Upper lobe of left lung (tissue), 4 donors: ENCODE measurements at regions not wholly inside any gene's neighbourhood (a gene's known extent, or its start where the extent isn't known, plus 50 kb on each side); places are given as distances from the start of the nearest gene placed in this dataset.

Experiments used
- POLR2A ChIP-seq, 4 donors: fragments of 450-650 bp; IDR thresholded peaks; one replicate each; pipeline ENCODE4 v1.5.1; 2016 to 2017; ENCODE audit warnings: antibody characterized with exemption in 4 of 4, mild to moderate bottlenecking in 2 of 4
- POLR2AphosphoS5 ChIP-seq, 2 donors: sonication (generic); formaldehyde crosslinking; IDR thresholded peaks; one replicate each; pipeline ENCODE4 v1.5.1; 2017; ENCODE audit warnings: antibody characterized with exemption in 2 of 2
- TF ChIP-seq, protein P1 (sequence below), 6 experiments: fragments of 450-650 bp in 4 of 6; fragments of 200-600 bp in 2 of 6; sonication (generic) in 2 of 6; IDR thresholded peaks; one replicate each; pipeline ENCODE4 v1.5.1; 2016 to 2019; ENCODE audit warnings: antibody characterized with exemption in 6 of 6

DNA sequence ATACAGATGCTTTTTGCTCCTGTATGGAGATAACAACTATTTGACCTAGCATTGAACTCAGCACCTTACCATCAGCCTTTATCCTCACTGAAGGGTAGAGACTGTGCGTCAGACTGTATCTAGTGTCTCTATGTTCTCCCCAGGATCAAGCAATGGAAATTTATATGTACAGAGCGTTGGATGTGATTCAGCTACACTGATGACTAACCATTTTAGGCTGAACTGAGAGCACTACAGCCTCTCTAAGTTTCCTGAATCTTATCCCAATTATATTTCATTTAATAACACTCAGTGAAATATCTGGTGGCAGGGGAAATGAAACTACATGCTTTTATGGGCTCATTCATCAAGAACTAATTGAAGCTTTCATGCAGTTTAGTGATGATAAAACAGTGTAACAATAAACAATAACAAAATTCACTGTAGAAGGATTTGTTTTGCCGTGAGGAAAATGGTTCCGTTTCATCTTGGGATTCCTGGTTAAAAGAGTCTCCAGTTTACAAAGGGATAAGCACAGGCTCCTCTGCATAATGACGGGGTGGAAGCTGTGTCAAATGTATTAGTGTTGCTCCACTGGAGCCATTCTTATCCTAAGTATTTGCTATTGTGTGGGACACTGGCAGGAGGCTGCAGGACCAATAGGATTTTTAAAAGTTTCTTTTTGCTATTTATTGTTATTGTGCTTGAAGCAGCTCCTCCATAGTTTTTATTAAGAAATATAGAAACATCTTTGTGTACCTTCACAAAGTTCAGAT lies 567.6 kb upstream of the MMS22L start:
- TF ChIP-seq, protein P1, sequence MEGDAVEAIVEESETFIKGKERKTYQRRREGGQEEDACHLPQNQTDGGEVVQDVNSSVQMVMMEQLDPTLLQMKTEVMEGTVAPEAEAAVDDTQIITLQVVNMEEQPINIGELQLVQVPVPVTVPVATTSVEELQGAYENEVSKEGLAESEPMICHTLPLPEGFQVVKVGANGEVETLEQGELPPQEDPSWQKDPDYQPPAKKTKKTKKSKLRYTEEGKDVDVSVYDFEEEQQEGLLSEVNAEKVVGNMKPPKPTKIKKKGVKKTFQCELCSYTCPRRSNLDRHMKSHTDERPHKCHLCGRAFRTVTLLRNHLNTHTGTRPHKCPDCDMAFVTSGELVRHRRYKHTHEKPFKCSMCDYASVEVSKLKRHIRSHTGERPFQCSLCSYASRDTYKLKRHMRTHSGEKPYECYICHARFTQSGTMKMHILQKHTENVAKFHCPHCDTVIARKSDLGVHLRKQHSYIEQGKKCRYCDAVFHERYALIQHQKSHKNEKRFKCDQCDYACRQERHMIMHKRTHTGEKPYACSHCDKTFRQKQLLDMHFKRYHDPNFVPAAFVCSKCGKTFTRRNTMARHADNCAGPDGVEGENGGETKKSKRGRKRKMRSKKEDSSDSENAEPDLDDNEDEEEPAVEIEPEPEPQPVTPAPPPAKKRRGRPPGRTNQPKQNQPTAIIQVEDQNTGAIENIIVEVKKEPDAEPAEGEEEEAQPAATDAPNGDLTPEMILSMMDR (IDR thresholded peaks at IDR 0.05), result no peak
- TF ChIP-seq POLR2A (IDR thresholded peaks at IDR 0.05) (no peak), POLR2AphosphoS5 (IDR thresholded peaks at IDR 0.05) (no peak)
